ENCODE measurements at regions not wholly inside any gene's neighbourhood (a gene's known extent, or its start where the extent isn't known, plus 50 kb on each side); places are given as distances from the start of the nearest gene placed in this dataset.

DNA sequence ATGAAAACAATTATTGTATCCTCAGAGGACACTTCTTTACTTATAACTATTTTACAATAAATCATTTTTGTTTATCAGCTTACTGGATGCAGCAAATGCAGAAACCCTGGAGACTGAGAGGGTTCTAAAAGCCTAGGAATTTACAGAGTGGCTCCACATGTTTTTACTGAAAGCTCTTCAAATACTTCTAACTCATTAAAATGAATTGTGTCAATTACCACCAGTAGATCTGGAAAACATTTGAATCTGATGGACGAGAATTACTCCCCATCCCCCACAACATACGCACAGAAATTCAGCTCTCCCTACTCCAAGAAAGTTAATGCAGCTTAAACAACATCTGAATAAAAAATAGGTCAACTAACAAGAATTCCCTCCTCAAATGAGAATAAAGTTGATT is 319.8 kb upstream of the FIGN start:
- H3K27me3 ChIP-seq (ENCODE audit: low read depth, low read length) = 0 out of 2 replicates have a peak, but pooled peaks cover 2% of the 10 kb centered on the region
- no peaks in the 10 kb centered on the region for H3K36me3 ChIP-seq (replicated peaks; ENCODE audit: low read depth, low read length)
- H4K20me1 ChIP-seq (ENCODE audit: insufficient read depth, low read length) = no peaks in the 10 kb centered on the region
- H2AFZ ChIP-seq (ENCODE audit: low read depth, low read length) = no peak overlapping the region
- H3K9ac ChIP-seq (ENCODE audit: low read length) = no peak overlapping the region
- no peak overlapping the region for H3K4me3 ChIP-seq (ENCODE audit: low read length)
- peaks cover 4% of the 10 kb centered on the region; the same call in 1 of the 2 replicates for H3K4me1 ChIP-seq (ENCODE audit: low read length)
- H3K9me3 ChIP-seq (ENCODE audit: insufficient read depth, low read length) = no peaks in the 10 kb centered on the region
- no peak for TF ChIP-seq EZH2phosphoT487 (IDR thresholded peaks at IDR 0.05; ENCODE audit: low read depth)
- TF ChIP-seq, protein P1, sequence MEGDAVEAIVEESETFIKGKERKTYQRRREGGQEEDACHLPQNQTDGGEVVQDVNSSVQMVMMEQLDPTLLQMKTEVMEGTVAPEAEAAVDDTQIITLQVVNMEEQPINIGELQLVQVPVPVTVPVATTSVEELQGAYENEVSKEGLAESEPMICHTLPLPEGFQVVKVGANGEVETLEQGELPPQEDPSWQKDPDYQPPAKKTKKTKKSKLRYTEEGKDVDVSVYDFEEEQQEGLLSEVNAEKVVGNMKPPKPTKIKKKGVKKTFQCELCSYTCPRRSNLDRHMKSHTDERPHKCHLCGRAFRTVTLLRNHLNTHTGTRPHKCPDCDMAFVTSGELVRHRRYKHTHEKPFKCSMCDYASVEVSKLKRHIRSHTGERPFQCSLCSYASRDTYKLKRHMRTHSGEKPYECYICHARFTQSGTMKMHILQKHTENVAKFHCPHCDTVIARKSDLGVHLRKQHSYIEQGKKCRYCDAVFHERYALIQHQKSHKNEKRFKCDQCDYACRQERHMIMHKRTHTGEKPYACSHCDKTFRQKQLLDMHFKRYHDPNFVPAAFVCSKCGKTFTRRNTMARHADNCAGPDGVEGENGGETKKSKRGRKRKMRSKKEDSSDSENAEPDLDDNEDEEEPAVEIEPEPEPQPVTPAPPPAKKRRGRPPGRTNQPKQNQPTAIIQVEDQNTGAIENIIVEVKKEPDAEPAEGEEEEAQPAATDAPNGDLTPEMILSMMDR (IDR thresholded peaks at IDR 0.05; ENCODE audit: low read depth, low read length) = no peak
- no peak overlapping the region for H3K27ac ChIP-seq (ENCODE audit: low read length)
- no peak overlapping the region for H3K4me2 ChIP-seq (ENCODE audit: low read length)
- no peaks in the 10 kb centered on the region for H3K79me2 ChIP-seq (ENCODE audit: low read length)

DNA sequence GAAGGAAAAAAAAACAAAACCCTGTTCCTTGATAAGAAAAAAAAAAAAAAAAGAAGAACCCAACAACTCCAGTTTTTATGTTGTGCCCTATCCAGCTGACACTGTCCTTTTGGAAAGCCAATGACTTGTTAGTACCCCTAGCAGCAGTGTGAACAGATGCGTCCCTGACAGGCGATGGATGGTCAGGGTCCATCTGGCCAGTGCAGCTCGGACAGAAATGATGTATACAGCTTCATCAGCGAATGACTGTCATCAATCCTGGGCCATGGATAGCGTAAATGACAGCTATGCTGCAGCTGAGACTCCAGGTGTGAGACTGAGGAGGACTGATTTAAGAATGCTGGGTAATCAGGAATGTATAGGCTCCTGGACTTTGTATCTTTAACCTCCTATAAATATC is 318.8 kb upstream of the FIGN start:
- H3K9ac ChIP-seq (ENCODE audit: low read length) = no peak overlapping the region
- no peaks in the 10 kb centered on the region for H3K79me2 ChIP-seq (ENCODE audit: low read length)
- H2AFZ ChIP-seq (ENCODE audit: low read depth, low read length) = no peak overlapping the region
- H4K20me1 ChIP-seq (ENCODE audit: insufficient read depth, low read length) = no peaks in the 10 kb centered on the region
- no peak overlapping the region for H3K4me3 ChIP-seq (ENCODE audit: low read length)
- no peaks in the 10 kb centered on the region for H3K4me1 ChIP-seq (ENCODE audit: low read length)
- no peak overlapping the region for H3K4me2 ChIP-seq (ENCODE audit: low read length)
- no peaks in the 10 kb centered on the region for H3K9me3 ChIP-seq (ENCODE audit: insufficient read depth, low read length)
- TF ChIP-seq, protein P1 (IDR thresholded peaks at IDR 0.05; ENCODE audit: low read depth, low read length) = no peak
- no peak for TF ChIP-seq EZH2phosphoT487 (IDR thresholded peaks at IDR 0.05; ENCODE audit: low read depth)
- no peaks in the 10 kb centered on the region for H3K36me3 ChIP-seq (replicated peaks; ENCODE audit: low read depth, low read length)
- no peak overlapping the region for H3K27ac ChIP-seq (ENCODE audit: low read length)
- H3K27me3 ChIP-seq (ENCODE audit: low read depth, low read length) = 0 out of 2 replicates have a peak, but pooled peaks cover 2% of the 10 kb centered on the region

DNA sequence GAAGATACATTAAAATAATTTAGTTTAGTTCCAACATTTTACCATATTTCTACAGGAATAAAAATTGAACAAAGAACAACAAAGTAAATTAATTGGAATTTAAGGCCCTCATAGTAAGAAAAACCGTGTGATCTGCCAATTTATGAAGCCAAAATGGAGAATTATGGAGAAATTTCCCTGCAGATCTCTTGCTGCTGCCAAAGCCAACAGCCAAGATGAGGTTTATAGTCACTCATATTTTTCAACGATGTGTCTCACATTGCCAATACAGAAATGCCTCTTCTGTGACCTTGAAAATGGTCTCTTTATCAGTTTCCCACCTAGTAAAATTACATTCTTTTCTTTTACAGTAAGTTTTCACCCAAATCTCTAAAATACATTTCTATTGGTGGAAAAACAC is 317.2 kb upstream of the FIGN start:
- Histone ChIP-seq H3K27ac (ENCODE audit: low read length) (no peak overlapping the region), H2AFZ (ENCODE audit: low read depth, low read length) (no peak overlapping the region), H4K20me1 (ENCODE audit: insufficient read depth, low read length) (no peaks in the 10 kb centered on the region), H3K9ac (ENCODE audit: low read length) (no peak overlapping the region), H3K79me2 (ENCODE audit: low read length) (no peaks in the 10 kb centered on the region), H3K4me1 (ENCODE audit: low read length) (no peaks in the 10 kb centered on the region), H3K4me3 (ENCODE audit: low read length) (no peak overlapping the region), H3K9me3 (ENCODE audit: insufficient read depth, low read length) (no peaks in the 10 kb centered on the region), H3K36me3 (replicated peaks; ENCODE audit: low read depth, low read length) (no peaks in the 10 kb centered on the region), H3K27me3 (ENCODE audit: low read depth, low read length) (no peaks in the 10 kb centered on the region), H3K4me2 (ENCODE audit: low read length) (no peak overlapping the region)
- TF ChIP-seq, protein P1 (IDR thresholded peaks at IDR 0.05; ENCODE audit: low read depth, low read length) = no peak

DNA sequence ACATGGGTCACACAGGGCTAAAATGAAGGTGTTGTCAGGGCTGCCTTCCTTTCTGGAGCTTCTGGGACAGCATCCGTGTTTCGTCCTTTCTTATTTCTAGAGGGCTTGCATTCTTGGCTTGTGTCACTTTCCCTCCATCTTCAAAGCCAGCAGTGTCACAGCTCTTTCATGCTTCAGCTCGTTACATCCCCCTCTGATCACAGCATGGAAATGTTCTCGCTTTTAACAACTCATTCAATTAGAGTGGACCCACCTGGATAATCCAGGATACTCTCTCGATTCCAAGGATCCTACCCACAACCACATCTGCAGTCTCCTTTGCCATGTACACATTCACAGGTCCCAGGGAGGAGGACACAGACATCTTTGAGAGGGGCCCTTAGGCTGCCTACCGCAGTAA is 316.2 kb upstream of the FIGN start:
- no peak for TF ChIP-seq EZH2phosphoT487 (IDR thresholded peaks at IDR 0.05; ENCODE audit: low read depth)
- TF ChIP-seq, protein P1 (IDR thresholded peaks at IDR 0.05; ENCODE audit: low read depth, low read length) = no peak

More for the DNA sequence above, 316.2 kb upstream of the FIGN start:
- Histone ChIP-seq H2AFZ (ENCODE audit: low read depth, low read length) (no peak overlapping the region), H3K27ac (ENCODE audit: low read length) (no peak overlapping the region), H3K4me1 (ENCODE audit: low read length) (no peaks in the 10 kb centered on the region), H3K36me3 (replicated peaks; ENCODE audit: low read depth, low read length) (no peaks in the 10 kb centered on the region), H3K4me2 (ENCODE audit: low read length) (no peak overlapping the region), H3K9me3 (ENCODE audit: insufficient read depth, low read length) (no peaks in the 10 kb centered on the region), H3K9ac (ENCODE audit: low read length) (no peak overlapping the region), H3K4me3 (ENCODE audit: low read length) (no peak overlapping the region), H4K20me1 (ENCODE audit: insufficient read depth, low read length) (no peaks in the 10 kb centered on the region), H3K79me2 (ENCODE audit: low read length) (no peaks in the 10 kb centered on the region), H3K27me3 (ENCODE audit: low read depth, low read length) (no peaks in the 10 kb centered on the region)
